ENCODE measurements at regions not wholly inside any gene's neighbourhood (a gene's known extent, or its start where the extent isn't known, plus 50 kb on each side); places are given as distances from the start of the nearest gene placed in this dataset.

- TF ChIP-seq, protein P1, sequence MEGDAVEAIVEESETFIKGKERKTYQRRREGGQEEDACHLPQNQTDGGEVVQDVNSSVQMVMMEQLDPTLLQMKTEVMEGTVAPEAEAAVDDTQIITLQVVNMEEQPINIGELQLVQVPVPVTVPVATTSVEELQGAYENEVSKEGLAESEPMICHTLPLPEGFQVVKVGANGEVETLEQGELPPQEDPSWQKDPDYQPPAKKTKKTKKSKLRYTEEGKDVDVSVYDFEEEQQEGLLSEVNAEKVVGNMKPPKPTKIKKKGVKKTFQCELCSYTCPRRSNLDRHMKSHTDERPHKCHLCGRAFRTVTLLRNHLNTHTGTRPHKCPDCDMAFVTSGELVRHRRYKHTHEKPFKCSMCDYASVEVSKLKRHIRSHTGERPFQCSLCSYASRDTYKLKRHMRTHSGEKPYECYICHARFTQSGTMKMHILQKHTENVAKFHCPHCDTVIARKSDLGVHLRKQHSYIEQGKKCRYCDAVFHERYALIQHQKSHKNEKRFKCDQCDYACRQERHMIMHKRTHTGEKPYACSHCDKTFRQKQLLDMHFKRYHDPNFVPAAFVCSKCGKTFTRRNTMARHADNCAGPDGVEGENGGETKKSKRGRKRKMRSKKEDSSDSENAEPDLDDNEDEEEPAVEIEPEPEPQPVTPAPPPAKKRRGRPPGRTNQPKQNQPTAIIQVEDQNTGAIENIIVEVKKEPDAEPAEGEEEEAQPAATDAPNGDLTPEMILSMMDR (IDR thresholded peaks at IDR 0.05; ENCODE audit: extremely low read depth, missing control alignments) = no peak
- DNase-seq (ENCODE audit: low spot score) = peak; percentile 15
Measured at GRCh38 chr5:60248901-60249300, 355.4 kb upstream of the PDE4D start.

DNA sequence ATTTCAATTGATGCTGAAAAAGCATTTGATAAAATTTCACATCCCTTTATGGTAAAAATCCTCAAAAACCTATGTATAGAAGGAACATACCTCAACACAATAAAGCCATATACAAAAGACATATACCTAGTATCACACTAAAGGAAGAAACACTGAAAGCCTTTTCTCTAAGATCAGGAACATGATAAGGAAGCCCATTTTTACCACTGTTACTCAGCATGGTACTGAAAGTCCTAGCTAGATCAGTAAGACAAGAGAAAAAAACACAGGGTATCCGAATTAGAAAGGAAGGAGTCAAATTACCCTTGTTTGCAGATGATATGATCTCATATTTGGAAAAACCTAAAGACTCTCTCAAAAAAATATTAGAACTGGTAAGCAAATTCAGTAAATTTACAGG is 350.2 kb upstream of the PDE4D start:
- DNase-seq (ENCODE audit: low spot score) = no peak
- TF ChIP-seq, protein P1 (IDR thresholded peaks at IDR 0.05; ENCODE audit: extremely low read depth, missing control alignments) = no peak

DNA sequence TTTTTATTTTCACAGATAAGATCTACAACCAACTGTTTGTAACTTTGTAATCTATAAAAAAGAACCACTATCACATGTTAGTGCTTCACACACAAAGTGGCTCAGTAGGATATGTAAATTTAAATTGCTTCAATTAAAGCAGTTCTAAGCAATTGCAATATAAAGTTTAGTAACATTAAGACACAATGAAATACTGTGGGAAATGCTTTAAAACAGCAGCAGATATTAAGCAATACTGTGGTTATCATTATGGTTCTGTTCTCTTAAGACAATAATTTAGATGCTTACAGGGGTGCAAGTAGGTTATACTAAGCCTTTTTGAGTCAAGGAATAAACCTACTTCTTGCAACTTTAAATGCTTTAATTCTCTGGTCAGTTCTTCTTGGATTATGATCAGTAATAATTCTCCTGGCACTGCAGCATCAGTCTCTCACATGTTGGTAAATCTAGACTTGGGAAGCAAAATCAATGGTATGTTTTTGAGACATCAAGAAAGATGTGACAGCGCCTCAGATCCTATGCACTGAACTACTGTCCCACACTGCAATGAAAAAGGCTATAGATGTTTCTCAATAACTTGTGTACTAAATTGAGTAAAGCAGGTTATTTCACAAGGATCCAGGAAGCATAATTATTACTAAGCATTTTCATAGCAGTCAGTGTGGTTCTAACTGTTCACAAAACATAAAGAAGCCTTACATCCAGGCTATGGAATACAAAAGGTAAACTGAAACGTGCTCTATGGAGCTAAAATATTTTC is 338.7 kb upstream of the PDE4D start:
- TF ChIP-seq, protein P1 (IDR thresholded peaks at IDR 0.05; ENCODE audit: extremely low read depth, missing control alignments) = no peak
- DNase-seq (ENCODE audit: low spot score) = no peak

DNA sequence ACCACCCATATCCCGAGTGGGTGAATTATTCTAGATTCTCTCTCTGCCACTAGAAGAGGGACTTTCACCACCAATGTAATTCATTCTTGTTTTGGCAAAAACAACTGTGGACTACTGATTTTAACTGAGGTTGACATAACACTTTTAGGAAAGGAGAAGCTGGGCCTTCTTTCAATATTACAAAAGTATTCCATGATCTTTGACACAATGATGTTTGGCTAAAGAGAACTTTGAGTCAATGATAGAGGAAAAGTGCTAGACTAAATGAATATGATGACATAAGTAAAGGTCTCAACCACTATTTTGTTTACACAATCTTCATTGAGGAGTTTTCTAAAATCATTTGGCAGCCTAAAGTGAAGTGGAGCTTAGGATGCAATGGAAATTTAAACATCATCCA is 336.9 kb upstream of the PDE4D start:
- TF ChIP-seq, protein P1 (IDR thresholded peaks at IDR 0.05; ENCODE audit: extremely low read depth, missing control alignments) = no peak
- no peak for DNase-seq (ENCODE audit: low spot score)

- TF ChIP-seq, protein P1 (IDR thresholded peaks at IDR 0.05; ENCODE audit: extremely low read depth, missing control alignments) = no peak
- DNase-seq (ENCODE audit: low spot score) = no peak
Measured at GRCh38 chr5:60229691-60230185, 336.2 kb upstream of the PDE4D start.

- TF ChIP-seq, protein P1 (IDR thresholded peaks at IDR 0.05; ENCODE audit: extremely low read depth, missing control alignments) = no peak
- DNase-seq (ENCODE audit: low spot score) = no peak
Measured at GRCh38 chr5:60228676-60229075, 335.1 kb upstream of the PDE4D start.

DNA sequence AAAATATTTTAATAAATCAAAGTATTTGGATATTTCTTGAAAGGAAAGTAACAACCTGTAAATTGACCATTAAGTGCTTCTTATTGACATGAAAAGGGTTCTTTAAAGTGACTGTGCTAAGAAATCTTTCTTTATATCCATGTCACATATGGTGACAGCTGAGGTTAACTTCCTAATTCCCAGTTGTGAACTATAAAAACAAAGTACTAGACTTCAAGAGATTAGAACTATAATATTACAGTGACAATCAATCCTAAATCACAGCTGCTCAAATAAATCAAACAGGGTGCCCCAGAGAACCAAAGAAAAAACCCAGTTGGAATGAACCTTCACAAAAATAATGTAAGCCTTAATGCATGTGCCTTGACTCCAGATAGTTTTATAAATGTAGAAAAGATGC is 332.6 kb upstream of the PDE4D start:
- TF ChIP-seq, protein P1 (IDR thresholded peaks at IDR 0.05; ENCODE audit: extremely low read depth, missing control alignments) = no peak
- no peak for DNase-seq (ENCODE audit: low spot score)

Measured in GM20000 (cell line).